HL-60 (cell line): ENCODE measurements at regions not wholly inside any gene's neighbourhood (a gene's known extent, or its start where the extent isn't known, plus 50 kb on each side); places are given as distances from the start of the nearest gene placed in this dataset.

Experiments
- CTCF ChIP-seq: IDR thresholded peaks from one replicate; pipeline ENCODE4 v1.5.1; 2011; ENCODE audit warnings: low read length, control low read depth, inconsistent platforms; ENCODE audit not compliant: insufficient read depth
- POLR2AphosphoS5 ChIP-seq: IDR thresholded peaks from 2 replicates; pipeline ENCODE4 v1.6.1; 2012; ENCODE audit warnings: low read depth
- REST ChIP-seq: IDR thresholded peaks from 2 replicates; pipeline ENCODE4 v1.6.1; 2012; ENCODE audit warnings: low read depth; ENCODE audit not compliant: insufficient replicate concordance
- SPI1 ChIP-seq: IDR thresholded peaks from 2 replicates; pipeline ENCODE4 v1.6.1; 2012; ENCODE audit warnings: low read depth, mild to moderate bottlenecking, borderline replicate concordance

DNA sequence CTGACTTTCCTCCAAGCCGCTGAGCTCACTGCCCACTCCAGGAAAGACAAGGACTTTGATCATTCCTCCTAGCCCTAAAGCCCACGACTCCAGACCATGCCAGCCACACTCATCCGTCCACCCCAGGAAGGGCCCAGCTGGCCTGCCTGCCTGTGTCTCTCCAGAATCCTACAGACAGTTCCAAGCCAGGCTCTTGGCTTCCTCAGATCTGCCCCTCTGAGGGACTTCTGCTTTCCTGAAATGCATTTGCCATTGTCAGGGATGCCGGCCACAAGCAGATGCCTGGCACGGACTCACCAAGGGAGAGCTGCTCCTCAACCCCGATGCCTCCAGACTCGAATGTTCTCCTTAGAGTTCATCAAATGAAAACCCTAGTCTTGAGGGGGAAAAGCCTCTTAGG lies 155.8 kb downstream of the OAT start:
- TF ChIP-seq CTCF (no peak), SPI1 (peak; percentile 50), POLR2AphosphoS5 (no peak), REST (no peak)
